ENCODE measurements at regions not wholly inside any gene's neighbourhood (a gene's known extent, or its start where the extent isn't known, plus 50 kb on each side); places are given as distances from the start of the nearest gene placed in this dataset.
"Not testable (repeated sequence)": the region's sequence is repeated elsewhere in the genome, so short reads cannot be mapped to it uniquely, and the experiment has no call there.

DNA sequence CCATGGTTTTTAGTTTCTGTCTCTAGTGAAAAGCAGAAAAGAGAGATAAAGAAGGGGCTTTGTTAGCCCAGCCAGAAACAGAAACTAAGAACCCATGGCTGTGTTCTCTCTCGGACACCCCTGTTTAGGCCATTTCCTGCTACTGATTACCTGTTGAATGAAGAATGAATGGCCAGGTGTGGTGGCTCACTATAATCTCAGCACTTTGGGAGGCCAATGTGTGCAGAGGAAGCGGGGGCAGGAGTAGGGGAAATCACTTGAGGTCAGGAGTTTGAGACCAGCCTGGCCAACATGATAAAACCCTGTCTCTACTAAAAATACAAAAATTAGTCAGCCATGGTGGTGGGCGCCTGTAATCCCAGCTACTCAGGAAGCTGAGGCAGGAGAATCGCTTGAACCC lies 93.8 kb upstream of the MSH6 start:
- DNase-seq: not testable (repeated sequence)

DNA sequence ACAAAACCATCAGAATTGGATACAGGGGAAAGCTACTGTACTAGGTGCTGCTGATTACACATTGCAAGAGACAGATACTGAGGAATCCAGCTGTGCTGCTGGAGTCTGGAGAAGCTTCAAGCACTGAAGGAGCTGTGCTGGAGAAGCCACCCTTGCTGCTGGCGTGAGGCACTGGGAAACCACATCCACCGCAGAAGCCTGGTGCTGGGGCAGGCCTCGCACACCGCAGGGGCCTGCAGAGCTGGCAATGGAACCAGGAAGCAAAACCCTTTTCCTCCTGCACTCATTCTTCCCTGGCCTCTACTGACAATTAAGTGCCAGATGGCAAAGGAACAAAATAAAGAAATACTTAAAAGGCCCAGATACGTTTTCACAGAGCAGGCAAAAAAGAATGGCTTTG lies 94.4 kb upstream of the MSH6 start:
- DNase-seq: no peak

GRCh38 chr2:47687856-47688255 lies 95.1 kb upstream of the MSH6 start:
- DNase-seq: no peak

DNA sequence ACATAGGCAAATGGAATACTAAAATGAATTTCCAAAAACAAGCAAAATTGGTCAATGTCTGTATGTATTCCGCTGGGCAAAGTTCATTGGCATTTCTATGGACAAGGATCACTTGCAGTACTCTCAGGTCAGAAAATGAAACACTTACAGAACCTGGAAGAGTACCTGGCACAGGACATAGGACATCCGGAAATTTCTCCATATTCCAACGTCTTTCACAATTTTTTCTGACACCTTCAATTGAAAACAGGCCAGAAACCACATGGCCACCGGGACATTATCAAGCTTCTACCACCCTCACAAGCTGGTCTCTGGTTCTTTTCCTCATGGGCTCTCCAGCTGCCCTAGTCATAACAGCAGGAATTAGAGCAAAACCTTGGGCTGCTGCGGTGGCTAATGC lies 96.9 kb upstream of the MSH6 start:
- no peak for DNase-seq

GRCh38 chr2:47682216-47682749 lies 100.7 kb upstream of the MSH6 start:
- no peak for DNase-seq

- no peak for DNase-seq
Measured at GRCh38 chr2:47676261-47676926, 105.6 kb upstream of the KCNK12 start.

DNA sequence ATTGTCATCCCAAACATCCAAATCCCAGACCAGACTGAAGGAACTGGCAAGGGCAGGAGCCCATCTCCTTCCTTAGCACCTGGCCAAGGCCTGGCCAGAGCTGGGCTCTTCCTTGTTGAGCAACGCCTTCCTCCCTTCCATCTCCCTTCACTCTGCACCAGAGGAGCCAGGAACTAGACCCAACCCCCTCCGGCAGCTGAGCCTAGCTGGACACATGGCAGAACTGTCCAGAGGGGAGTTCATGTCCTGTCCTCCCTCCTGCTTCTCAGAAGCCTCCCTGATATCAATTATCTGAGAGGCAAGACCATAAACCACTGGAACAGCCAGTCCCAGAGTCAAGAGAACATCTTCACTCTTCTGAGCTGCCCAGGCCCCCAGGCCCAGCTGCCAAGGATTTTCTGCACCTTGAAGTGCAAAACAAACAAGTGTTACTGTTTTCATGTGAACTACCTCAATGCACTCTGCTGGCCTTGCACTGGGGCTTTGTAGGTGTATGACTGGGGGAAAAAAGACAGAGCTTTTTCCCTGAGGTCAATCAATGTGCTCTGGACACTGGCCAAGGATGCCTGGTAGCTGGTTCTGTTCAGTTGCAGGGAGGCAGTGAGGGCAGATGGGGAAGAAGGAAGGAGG lies 104.5 kb upstream of the KCNK12 start:
- DNase-seq: no peak

DNA sequence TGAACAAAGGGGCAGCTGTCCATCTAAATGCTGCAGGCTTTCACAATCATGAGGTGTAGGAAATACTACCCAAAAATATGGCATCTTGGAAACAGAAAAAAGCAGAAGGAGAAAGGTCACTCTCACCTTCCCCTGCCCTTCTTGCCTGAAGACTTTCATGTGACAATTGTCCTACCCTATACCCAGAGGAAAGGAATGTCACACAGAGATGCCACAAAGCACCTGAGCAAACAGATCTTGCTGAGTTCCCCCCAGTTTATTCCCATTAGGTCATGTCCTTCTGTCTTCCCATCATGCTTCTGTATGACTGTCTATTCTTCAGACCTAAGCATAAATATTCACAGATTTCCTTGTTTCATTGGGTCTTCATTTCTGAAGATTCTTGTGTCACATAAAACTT lies 95.5 kb upstream of the KCNK12 start:
- no peak for DNase-seq

GRCh38 chr2:47664817-47665216 lies 94.0 kb upstream of the KCNK12 start:
- peak; percentile 7 for DNase-seq

DNA sequence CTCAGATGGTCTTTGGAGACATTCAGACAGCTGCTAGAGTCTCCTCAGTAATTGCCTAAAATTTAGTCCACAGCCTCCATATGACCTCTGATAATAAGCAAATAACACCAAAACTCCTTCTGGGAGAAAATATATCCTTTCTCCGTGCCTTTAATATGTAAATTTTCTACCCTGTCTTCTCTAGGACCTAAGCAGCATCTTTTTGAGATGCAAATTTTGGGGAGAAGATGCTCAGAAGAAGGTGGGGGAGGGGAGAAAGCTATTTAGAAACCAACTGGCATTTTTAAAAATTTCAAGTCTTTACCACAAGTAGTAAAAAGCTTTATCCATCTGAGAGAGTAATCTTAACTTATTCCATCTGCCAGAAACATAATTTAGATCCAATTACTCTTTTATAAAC lies 91.8 kb upstream of the KCNK12 start:
- DNase-seq: no peak

- DNase-seq: no peak
Measured at GRCh38 chr2:47661310-47661709, 90.5 kb upstream of the KCNK12 start.

DNA sequence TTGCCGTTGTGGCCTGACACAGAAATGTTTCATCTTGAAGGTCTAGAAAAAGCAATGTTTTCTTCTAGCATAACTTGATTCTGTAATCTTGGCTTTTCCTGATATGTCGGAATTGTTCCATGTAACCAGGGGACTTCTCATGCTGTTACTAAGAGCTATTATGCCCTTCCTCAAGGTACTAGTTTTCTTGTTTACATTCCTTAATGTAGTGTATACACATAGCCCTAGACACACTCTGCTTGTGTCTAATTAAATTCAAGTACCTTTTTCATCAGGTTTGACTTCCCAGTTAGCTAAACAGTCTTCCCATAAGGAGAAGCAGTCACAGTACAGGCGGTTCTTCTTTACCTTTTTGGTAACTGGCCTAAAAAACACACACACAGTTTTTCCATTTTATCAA lies 89.4 kb upstream of the KCNK12 start:
- DNase-seq: no peak

GRCh38 chr2:47658646-47659320 lies 88.0 kb upstream of the KCNK12 start:
- no peak for DNase-seq

GRCh38 chr2:47657886-47658489 lies 87.2 kb upstream of the KCNK12 start:
- no peak for DNase-seq

GRCh38 chr2:47656715-47657600 lies 86.2 kb upstream of the KCNK12 start:
- no peak for DNase-seq

GRCh38 chr2:47655563-47655880 lies 84.7 kb upstream of the KCNK12 start:
- DNase-seq: no peak

DNA sequence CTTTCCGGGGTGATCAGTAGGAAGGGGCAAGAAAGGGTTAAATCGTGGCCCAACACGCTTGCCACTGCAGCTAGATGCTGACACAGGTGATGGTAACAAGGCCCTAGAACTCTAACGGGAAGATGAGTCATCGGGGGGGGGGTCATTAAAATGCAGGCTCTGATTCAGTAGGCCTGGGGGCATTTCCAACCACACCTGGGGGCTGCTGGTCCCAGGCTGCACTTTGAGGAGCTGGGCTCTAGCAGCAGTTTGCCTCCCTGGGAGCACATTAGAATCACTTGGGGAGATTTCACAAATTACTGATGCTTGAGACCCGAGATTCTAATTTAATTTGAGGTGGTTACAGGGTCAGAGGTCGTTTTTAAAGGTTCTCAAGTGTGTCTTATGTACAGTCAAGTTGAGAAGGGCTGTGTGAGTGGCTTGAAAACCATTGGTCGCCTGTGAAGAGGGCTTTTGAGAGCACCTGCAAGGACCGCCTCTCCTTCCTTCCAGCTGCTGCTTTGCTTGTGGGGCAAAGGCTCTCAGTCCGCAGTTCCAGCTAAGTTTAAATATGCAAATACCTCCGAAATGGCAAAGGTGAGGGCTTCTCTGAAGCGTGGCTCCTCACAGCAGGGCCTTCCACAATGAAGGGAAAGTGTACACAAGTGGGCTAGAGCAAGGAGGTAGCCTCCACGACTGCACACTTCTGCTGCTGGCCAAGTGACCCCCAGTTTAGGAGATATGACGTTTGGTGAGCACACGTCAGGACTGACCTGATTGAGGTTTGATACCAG lies 84.2 kb upstream of the KCNK12 start:
- no peak for DNase-seq

DNA sequence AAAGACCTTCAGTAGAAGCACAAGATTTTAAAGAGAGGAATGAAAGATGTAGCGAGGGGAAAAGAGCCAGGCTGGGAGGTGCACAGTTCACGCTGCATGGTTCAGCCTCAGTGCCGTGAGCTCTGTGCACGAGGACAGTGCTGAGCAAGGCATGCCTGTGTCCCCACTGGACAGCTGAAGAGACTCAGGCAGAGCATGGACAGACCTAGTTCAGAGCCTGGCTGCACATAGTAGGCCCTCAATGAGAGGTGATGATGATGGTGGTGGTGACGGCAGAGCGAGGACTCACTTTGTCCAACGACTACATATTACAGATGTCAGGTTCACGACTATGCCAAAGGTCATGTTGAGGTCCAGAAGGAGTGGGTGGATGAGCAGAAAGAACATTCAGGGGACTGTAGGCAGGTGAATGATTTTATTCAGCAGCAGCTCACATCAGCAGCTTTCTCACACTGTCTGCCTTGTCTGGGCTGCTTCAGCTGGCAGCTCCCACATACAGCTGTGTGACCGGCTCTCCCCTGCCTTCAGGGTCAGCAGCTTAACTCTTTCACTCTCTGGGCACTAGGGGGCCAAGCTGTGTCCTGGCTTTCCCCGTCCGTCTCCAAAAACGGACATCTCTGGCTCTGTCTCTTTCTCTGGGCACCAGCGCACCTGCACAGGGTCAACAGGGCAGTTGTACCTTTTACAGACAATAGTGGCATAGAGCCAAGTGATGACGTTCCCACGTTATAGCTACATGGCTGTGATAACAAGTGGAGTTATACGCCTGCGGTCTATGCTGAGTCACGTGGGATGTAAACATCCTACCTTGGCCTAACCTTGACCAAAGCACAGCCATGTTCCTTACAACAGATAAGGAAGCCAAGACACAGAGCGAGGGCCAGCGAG lies 83.4 kb upstream of the KCNK12 start:
- no peak for DNase-seq

DNA sequence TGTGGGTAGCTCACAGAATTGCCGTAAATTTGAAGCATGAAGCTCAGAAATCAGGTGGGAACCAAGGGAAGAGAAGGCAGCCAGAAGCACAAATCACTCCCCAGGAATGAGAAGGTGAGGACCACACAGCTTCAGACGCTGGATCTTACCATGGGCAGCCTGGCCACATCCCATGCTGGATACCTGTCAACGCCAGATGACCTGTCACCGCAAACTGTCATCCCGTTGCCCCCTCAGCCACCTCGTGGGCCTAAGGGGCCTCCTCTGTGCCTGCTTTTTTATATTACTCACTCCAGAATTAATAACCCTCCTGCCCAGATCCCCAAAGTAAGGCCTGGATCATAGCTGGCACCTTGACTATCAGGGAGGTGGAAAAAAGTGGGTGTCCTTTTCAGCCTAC lies 82.3 kb upstream of the KCNK12 start:
- no peak for DNase-seq

- no peak for DNase-seq
Measured at GRCh38 chr2:47652061-47652690, 81.4 kb upstream of the KCNK12 start.

DNA sequence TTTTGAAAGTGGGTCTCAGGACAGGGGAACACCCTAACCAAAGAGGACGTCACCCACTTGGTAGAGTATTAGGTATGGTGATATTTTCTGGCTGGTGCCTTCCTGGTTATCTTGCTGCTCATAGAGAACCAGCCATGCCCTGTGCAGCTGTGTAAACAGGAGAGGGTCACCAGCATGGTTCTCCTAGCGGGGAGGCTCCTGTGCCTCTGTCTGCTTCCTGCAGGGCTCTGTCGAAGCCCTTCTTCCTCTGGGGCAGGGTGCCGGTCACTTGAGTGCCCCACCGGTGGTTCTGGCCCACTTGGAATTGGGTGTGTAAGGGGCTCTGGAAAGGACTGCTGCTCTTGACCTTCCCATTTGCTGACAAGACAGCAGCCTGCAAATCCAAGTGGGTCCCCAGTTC lies 80.5 kb upstream of the KCNK12 start:
- DNase-seq: no peak

Measured in activated CD4-positive, alpha-beta T cell treated with anti-CD3 and anti-CD28 coated beads, Interleukin-2, amount 50 U/mL, for 16 hours (primary cell).